ENCODE measurements at regions not wholly inside any gene's neighbourhood (a gene's known extent, or its start where the extent isn't known, plus 50 kb on each side); places are given as distances from the start of the nearest gene placed in this dataset.
"Not testable (repeated sequence)": the region's sequence is repeated elsewhere in the genome, so short reads cannot be mapped to it uniquely, and the experiment has no call there.

GRCh38 chr4:164239433-164239832 is 514.5 kb upstream of the SMIM31 start:
- DNase-seq: no peak

DNA sequence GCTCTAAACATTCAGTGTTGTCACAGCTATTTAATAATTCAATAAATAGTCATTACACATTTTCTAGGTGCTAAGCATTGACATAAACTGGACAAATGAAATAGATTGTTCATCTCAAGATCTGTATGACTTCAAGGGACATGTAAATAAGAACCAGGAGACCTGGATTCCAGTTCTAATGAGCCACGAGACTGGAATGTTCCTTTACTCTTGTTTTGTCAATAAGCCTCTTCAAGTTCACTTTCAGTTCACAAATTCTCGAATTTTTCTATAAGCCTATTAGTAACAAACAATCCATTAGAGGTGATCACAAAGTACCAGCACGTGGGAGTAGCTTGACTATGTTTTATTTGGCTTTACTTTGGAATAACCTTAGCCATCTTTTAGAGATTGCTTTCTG is 514.0 kb upstream of the SMIM31 start:
- no peak for DNase-seq

GRCh38 chr4:164251257-164251656 is 502.7 kb upstream of the SMIM31 start:
- no peak for DNase-seq

DNA sequence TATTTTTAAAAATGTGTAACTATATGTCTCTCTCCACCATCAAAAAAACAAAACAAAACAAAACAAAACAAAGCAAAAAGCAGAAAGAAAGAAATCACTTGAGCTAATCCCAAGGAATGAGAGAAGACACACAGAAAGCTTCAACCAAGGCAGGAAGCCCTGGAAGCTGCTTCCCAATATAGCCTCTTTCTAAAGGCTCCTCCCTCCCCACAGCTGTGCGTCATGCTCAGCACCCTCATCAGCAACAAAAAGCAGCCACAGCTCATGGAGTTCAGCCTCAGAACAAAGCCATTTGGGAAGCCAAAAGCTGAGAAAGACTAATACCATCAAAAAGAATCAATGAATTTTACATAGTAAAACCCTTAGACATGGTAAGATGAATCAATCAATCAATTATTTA is 501.6 kb upstream of the SMIM31 start:
- DNase-seq: no peak

GRCh38 chr4:164261831-164262230 is 492.1 kb upstream of the SMIM31 start:
- no peak for DNase-seq

- not testable (repeated sequence) for DNase-seq
These were observed 491.4 kb upstream of the SMIM31 start for GRCh38 chr4:164262508-164262907.

- DNase-seq: not testable (repeated sequence)
These were observed 476.5 kb upstream of the SMIM31 start for GRCh38 chr4:164277414-164277813.

DNA sequence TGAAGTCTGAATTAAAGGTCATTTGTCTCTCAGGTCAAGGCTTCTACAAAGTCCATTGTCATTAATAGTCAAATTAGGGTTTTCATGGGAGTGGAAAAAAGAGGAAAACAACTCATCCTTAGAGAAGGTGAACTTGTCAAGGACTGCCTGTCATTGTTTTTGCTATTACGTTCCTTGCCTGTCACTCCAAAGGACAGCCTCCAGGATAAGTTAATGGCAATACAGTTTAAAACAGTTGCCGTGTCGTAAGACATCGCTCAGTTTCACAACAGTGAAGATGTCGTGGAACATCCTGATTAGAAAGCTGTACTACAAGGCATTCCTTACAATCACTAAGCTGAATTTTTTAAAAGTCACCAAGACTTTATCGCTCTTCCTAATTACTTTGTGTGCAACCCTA is 466.8 kb upstream of the SMIM31 start:
- no peak for DNase-seq

GRCh38 chr4:164288578-164288977 is 465.4 kb upstream of the SMIM31 start:
- DNase-seq: no peak

GRCh38 chr4:164293203-164293602 is 460.7 kb upstream of the SMIM31 start:
- no peak for DNase-seq

GRCh38 chr4:164293743-164294142 is 460.2 kb upstream of the SMIM31 start:
- DNase-seq: no peak

DNA sequence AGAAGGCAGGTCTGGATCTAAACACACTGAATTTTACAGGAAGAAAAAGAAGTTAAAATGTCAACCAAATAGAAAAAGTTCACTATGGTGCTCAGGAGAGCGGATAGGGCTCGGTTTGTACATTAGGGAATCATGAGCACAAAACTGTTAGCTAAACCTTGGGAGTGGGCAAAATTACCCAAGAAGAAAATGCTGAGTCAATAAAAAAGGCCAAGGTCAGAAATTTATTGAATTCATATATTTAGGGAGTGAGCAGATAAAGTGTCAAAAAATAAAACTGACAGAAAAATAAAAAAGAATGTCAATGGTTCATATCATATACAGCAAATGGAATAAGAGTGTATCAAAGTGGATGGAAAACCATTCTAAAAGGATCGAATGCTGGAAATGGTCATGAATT is 452.5 kb upstream of the SMIM31 start:
- DNase-seq: no peak

- DNase-seq: no peak
These were observed 449.8 kb upstream of the SMIM31 start for GRCh38 chr4:164304101-164304639.

DNA sequence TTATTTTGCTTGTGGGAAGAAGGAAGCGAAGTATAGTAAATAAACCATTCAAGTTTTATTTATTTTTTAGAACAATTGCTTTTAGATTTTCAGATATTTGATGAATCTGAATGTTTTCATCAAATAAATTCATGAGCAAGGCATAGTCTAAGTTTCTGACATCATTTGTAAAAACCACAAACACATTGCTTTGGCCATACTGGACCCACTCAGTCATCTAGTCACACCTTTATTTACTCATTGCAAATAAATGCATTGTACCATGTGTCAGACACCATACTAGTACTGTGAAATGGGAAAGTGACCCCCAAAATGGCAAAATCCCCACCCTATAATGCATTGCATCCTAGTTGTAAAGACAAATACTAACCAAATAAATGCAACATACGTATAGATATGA is 449.1 kb upstream of the SMIM31 start:
- DNase-seq: no peak

GRCh38 chr4:164307262-164307661 is 446.7 kb upstream of the SMIM31 start:
- DNase-seq: no peak

DNA sequence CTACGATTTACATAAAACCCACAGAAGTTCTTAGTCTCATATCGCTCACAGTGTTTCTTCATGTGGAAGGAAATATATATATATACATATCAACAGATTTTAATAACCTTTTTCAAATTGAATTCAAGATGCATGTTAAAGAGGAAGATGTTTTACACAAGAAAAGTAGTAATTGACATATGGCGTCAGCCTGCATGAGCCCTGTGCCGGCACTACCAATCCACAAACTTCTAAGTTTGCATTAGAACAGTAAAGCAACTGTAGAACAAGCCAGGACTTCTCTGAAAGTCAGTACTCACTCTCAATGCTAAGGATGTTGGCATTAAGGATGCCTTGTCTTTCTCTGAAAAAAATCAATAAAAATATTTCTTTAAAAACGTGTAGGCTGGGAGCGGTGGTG is 441.3 kb upstream of the SMIM31 start:
- DNase-seq: no peak

- DNase-seq: no peak
These were observed 440.1 kb upstream of the SMIM31 start for GRCh38 chr4:164313853-164314252.

DNA sequence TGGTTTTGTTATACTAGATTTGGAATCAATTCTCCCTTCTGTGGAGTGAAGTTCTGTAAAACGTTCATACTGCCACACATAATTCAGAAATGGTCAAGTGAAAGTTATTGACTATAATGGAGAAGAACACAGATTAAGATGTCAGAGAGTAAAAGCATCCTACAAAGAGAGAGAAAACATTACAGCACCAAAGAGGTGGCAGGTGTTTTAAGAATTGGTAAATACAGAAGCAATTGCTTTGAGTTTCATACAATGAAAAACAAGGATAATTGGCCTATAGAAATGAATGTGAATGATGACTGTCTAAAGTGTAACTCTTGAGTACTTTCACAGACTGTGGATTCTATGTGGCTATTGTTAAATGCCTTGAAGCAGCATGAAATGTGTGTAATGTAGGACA is 435.6 kb upstream of the SMIM31 start:
- peak; percentile 31 for DNase-seq

GRCh38 chr4:164319688-164320087 is 434.2 kb upstream of the SMIM31 start:
- no peak for DNase-seq

- DNase-seq: no peak
These were observed 433.1 kb upstream of the SMIM31 start for GRCh38 chr4:164320847-164321246.

GRCh38 chr4:164326056-164326455 is 427.9 kb upstream of the SMIM31 start:
- DNase-seq: no peak

- no peak for DNase-seq
These were observed 416.5 kb upstream of the SMIM31 start for GRCh38 chr4:164337219-164337944.

DNA sequence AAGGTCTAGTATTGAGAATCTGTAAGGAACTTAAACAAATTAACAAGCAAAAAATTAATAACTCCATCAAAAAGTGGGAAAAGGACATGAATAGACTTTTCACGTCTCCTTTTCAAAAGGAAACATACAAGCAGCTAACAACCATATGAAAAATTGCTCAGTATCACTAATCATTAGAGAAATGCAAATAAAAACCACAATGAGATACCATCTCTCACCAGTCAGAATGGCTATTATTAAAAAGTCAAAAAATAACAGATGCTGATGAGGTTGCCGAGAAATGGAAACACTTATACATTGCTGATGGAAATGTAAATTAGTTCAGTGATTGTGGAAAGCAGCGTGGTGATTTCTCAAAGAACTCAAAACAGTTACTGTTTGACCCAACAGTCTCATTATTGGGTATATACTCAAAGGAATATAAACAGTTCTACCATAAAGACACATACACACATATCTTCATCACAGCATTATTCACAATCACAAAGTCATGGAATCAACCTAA is 410.4 kb upstream of the SMIM31 start:
- DNase-seq: no peak

- DNase-seq: no peak
These were observed 408.2 kb upstream of the SMIM31 start for GRCh38 chr4:164345756-164346155.

DNA sequence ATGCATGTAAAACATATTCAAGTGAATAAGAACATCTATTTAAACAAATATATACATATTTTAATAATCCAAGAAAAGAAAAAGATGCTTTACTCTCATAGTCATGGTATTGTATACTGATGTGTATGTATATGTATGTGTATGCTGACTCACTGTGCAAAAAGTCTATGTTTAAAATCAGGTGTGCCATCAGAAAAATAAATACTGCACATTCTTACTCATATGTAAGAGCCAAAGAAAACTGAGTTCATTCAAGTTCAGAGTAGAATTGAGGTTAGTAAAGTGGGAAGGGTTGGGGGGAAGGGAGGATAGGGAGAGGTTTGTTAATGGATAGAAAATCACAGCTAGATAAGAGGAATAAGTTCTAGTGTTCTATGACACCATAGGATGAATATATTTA is 403.9 kb upstream of the SMIM31 start:
- no peak for DNase-seq

All from NCI-H774 (cell line).